CD14-positive monocyte (primary cell): ENCODE measurements at regions not wholly inside any gene's neighbourhood (a gene's known extent, or its start where the extent isn't known, plus 50 kb on each side); places are given as distances from the start of the nearest gene placed in this dataset.

Experiments used
- DNase-seq, 3 donors: peaks; one replicate each; pipeline ENCODE4 v3.0.0-alpha.2; 2011 to 2022
- H2AFZ ChIP-seq: 2 replicates; pipeline ENCODE4 v1.6.0; 2012; ENCODE audit warnings: mild to moderate bottlenecking, low read depth, low read length, inconsistent platforms; ENCODE audit not compliant: insufficient read depth, poor library complexity, severe bottlenecking
- H3K27ac ChIP-seq, 2 donors: 1 replicate in 1 of 2; 2 replicates in 1 of 2; pipeline ENCODE4 v1.5.1; 2012 to 2013; ENCODE audit warnings: low read length in 2 of 2, control low read depth in 1 of 2, inconsistent platforms in 1 of 2, low read depth in 1 of 2, mild to moderate bottlenecking in 1 of 2
- H3K27me3 ChIP-seq, 2 donors: one replicate each; pipeline versions ENCODE4 v1.6.0 to v1.6.1; 2011 to 2013; ENCODE audit warnings: low read length in 2 of 2; ENCODE audit not compliant: control insufficient read depth in 2 of 2, insufficient read depth in 2 of 2
- H3K36me3 ChIP-seq, 2 donors: replicated peaks in 1 of 2; 1 replicate in 1 of 2; 2 replicates in 1 of 2; pipeline versions ENCODE4 v1.5.1 to v1.6.1; 2012 to 2013; ENCODE audit warnings: low read length in 2 of 2, control low read depth in 1 of 2, inconsistent platforms in 1 of 2, mild to moderate bottlenecking in 1 of 2; ENCODE audit not compliant: insufficient read depth in 2 of 2, control insufficient read depth in 1 of 2
- H3K4me1 ChIP-seq, 2 donors: 1 replicate in 1 of 2; 2 replicates in 1 of 2; pipeline versions ENCODE4 v1.5.1 to v1.6.1; 2012 to 2013; ENCODE audit warnings: low read length in 2 of 2, control low read depth in 1 of 2, inconsistent platforms in 1 of 2, mild to moderate bottlenecking in 1 of 2, moderate library complexity in 1 of 2; ENCODE audit not compliant: insufficient read depth in 2 of 2, control insufficient read depth in 1 of 2
- H3K4me2 ChIP-seq: replicated peaks from 2 replicates; pipeline ENCODE3; 2012; ENCODE audit warnings: low read length, moderate library complexity, mild to moderate bottlenecking; ENCODE audit not compliant: poor library complexity, severe bottlenecking; ENCODE audit errors: extremely low read depth
- H3K4me3 ChIP-seq, 3 experiments: fragments of 200-600 bp in 1 of 3; sonication (generic) in 1 of 3; replicated peaks in 1 of 3; 1 replicate in 2 of 3; 2 replicates in 1 of 3; pipeline ENCODE4 v1.5.1; 2011 to 2013; ENCODE audit warnings: low read length in 3 of 3, mild to moderate bottlenecking in 3 of 3, control low read depth in 2 of 3, low read depth in 2 of 3, inconsistent platforms in 1 of 3, moderate library complexity in 1 of 3
- H3K79me2 ChIP-seq: 2 replicates; pipeline ENCODE4 v1.6.0; 2012; ENCODE audit warnings: mild to moderate bottlenecking, control low read depth, inconsistent platforms, low read length, moderate library complexity; ENCODE audit not compliant: insufficient read depth
- H3K9ac ChIP-seq: 2 replicates; pipeline ENCODE4 v1.6.0; 2017; ENCODE audit warnings: low read length, mild to moderate bottlenecking; ENCODE audit not compliant: insufficient read depth, poor library complexity, severe bottlenecking
- H3K9me3 ChIP-seq, 2 donors: replicated peaks in 1 of 2; 1 replicate in 1 of 2; 2 replicates in 1 of 2; pipeline versions ENCODE4 v1.5.1 to v1.6.1; 2012 to 2013; ENCODE audit warnings: low read length in 2 of 2, control low read depth in 1 of 2; ENCODE audit not compliant: control insufficient read depth in 1 of 2, insufficient read depth in 1 of 2
- H4K20me1 ChIP-seq: 2 replicates; pipeline ENCODE4 v1.6.0; 2012; ENCODE audit warnings: mild to moderate bottlenecking, low read length, control low read depth, moderate library complexity; ENCODE audit not compliant: insufficient read depth
- H3K27ac Mint-ChIP-seq, 7 donors: one replicate each; pipeline ENCODE4 v1.8.0; 2020; ENCODE audit warnings: mild to moderate bottlenecking in 7 of 7, mixed read lengths in 7 of 7, moderate library complexity in 6 of 7, inconsistent platforms in 2 of 7
- H3K27me3 Mint-ChIP-seq, 3 donors: one replicate each; pipeline ENCODE4 v1.8.0; 2021 to 2022; ENCODE audit warnings: low read depth in 3 of 3, mild to moderate bottlenecking in 3 of 3, mixed read lengths in 3 of 3, moderate library complexity in 3 of 3, inconsistent platforms in 1 of 3
- H3K36me3 Mint-ChIP-seq, 2 donors: one replicate each; pipeline ENCODE4 v1.8.0; 2020; ENCODE audit warnings: mixed read lengths in 2 of 2, inconsistent platforms in 1 of 2, mild to moderate bottlenecking in 1 of 2
- H3K4me1 Mint-ChIP-seq: one replicate; pipeline ENCODE4 v1.8.0; 2020; ENCODE audit warnings: mild to moderate bottlenecking, mixed read lengths
- H3K4me3 Mint-ChIP-seq, 2 donors: one replicate each; pipeline ENCODE4 v1.8.0; 2020; ENCODE audit warnings: mild to moderate bottlenecking in 2 of 2, mixed read lengths in 2 of 2, moderate library complexity in 1 of 2
- H3K9me3 Mint-ChIP-seq, 7 donors: one replicate each; pipeline ENCODE4 v1.8.0; 2020 to 2022; ENCODE audit warnings: mixed read lengths in 7 of 7, mild to moderate bottlenecking in 6 of 7, moderate library complexity in 6 of 7, inconsistent platforms in 2 of 7
- CTCF ChIP-seq: fragments of 200-600 bp; IDR thresholded peaks from one replicate; pipeline ENCODE4 v1.8.0; 2022; ENCODE audit warnings: antibody characterized with exemption, mild to moderate bottlenecking
- WGBS: methylation state at CpG from one replicate; pipeline ENCODE4 v1.1.5; 2013; ENCODE audit warnings: missing lambda C conversion rate; ENCODE audit not compliant: insufficient coverage; 5-methylcytosine and 5-hydroxymethylcytosine counted together
- intact Hi-C, 2 donors: fragments of 100-400 bp; cut with micrococcal nuclease; formaldehyde crosslinking; loops; one replicate each; pipeline versions ENCODE4 v1.15.0 to v1.15.1; 2023

DNA sequence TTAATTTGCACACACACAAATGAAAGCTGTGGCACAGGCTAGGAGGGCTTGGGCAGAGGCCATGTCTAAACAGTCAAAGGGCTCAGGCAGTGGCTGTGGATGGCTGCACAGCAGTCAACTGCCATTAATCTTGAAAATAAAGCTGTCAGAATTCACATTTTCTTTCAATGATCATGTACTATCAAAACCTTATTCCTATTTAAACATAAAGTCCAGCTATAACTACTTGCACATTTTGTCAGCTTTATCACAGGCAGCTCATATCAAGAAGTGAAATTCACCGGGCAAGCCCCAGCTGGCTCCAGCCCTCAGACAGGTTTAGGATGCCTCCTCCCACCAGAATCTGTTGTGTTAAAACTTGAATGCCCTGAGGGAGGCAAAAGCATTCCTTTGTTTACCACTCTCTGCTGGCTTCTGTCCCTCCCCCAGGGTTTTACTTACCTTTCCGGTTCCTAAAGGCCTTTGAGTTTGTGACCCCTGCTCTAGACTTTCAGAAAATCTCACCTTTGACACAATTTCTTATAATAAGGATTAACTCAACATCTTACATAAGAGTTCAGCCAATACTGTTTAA lies 54.9 kb upstream of the GRAMD2B start:
- Histone ChIP-seq H3K79me2 (no peaks in the 10 kb centered on the region), H3K4me2 (no peak overlapping the region), H2AFZ (no peak overlapping the region), H4K20me1 (no peaks in the 10 kb centered on the region), H3K27ac (no peak overlapping the region), H3K4me3 (no peak overlapping the region), H3K9ac (no peak overlapping the region), H3K9me3 (no peaks in the 10 kb centered on the region), H3K27me3 (no peaks in the 10 kb centered on the region), H3K4me1 (no peaks in the 10 kb centered on the region), H3K36me3 (no peaks in the 10 kb centered on the region)
- 100% methylated on average over 2 of the region's 2 CpGs for WGBS
- no peak for DNase-seq
- H3K27me3 Mint-ChIP-seq: peaks cover 0 to 5% (median 3%) of the 10 kb centered on the region in 3 donors
- no peak overlapping the region for H3K27ac Mint-ChIP-seq
- TF ChIP-seq CTCF: no peak
- no peaks in the 10 kb centered on the region for H3K36me3 Mint-ChIP-seq
- peaks cover 0 to 4% (median 0%) of the 10 kb centered on the region in 7 donors for H3K9me3 Mint-ChIP-seq
- peaks cover 8% of the 10 kb centered on the region for H3K4me1 Mint-ChIP-seq
- no peak overlapping the region for H3K4me3 Mint-ChIP-seq
- intact Hi-C loops: no loop called here

- H3K36me3 ChIP-seq: no peaks in the 10 kb centered on the region
- no peak for TF ChIP-seq CTCF
- H2AFZ ChIP-seq: no peak overlapping the region
- intact Hi-C loops: no loop called here
- no peaks in the 10 kb centered on the region for H3K27me3 ChIP-seq
- no peaks in the 10 kb centered on the region for H3K9me3 ChIP-seq
- DNase-seq: no peak
- no CpG with 5 or more reads among the region's 2 CpGs for WGBS
- no peak overlapping the region for H3K4me3 Mint-ChIP-seq
- H3K27me3 Mint-ChIP-seq: peaks cover 0 to 5% (median 2%) of the 10 kb centered on the region in 3 donors
- no peaks in the 10 kb centered on the region for H3K4me1 ChIP-seq
- no peaks in the 10 kb centered on the region for H3K36me3 Mint-ChIP-seq
- no peak overlapping the region for H3K9ac ChIP-seq
- H3K27ac ChIP-seq: no peak overlapping the region
- H4K20me1 ChIP-seq: no peaks in the 10 kb centered on the region
- no peak overlapping the region for H3K27ac Mint-ChIP-seq
- H3K9me3 Mint-ChIP-seq: peaks cover 0 to 4% (median 0%) of the 10 kb centered on the region in 7 donors
- no peak overlapping the region for H3K4me3 ChIP-seq
- H3K79me2 ChIP-seq: no peaks in the 10 kb centered on the region
- H3K4me2 ChIP-seq: no peak overlapping the region
- peaks cover 3% of the 10 kb centered on the region for H3K4me1 Mint-ChIP-seq
Measured at GRCh38 chr5:126369083-126369482, 54.1 kb upstream of the GRAMD2B start.
